HCT116 (cell line): ENCODE measurements at regions not wholly inside any gene's neighbourhood (a gene's known extent, or its start where the extent isn't known, plus 50 kb on each side); places are given as distances from the start of the nearest gene placed in this dataset.

Experiments used
- ATAC-seq: fragments of 200-7000 bp; cut with Tn5 transposase; 2 replicates; pipeline ENCODE4 v1.9.1; 2020; ENCODE audit warnings: mild to moderate bottlenecking, moderate library complexity
- BruUV-seq: library from RNA; stranded (reverse); fragments of 400-500 nt; replicated peaks from 2 replicates; lab custom pipeline; 2021; lab: Mats Ljungman, UMichigan
- CTCF ChIA-PET: fragments of 300-600 bp; sonication (Branson Sonifier 250); formaldehyde crosslinking; loops from one replicate; lab custom pipeline; 2021; ENCODE audit warnings: antibody characterized with exemption; lab: Charles Lee
- POLR2A ChIA-PET: fragments of 300-600, 350-600 bp; sonication (Branson Sonifier 250); formaldehyde crosslinking; loops from one replicate; lab custom pipeline; 2021; ENCODE audit warnings: antibody characterized with exemption; lab: Charles Lee
- RAD21 ChIA-PET, 2 experiments: fragments of 300-600 bp; sonication (Branson Sonifier 250); formaldehyde crosslinking; loops; one replicate each; lab custom pipeline; 2023; ENCODE audit warnings: low total read pairs in 2 of 2; ENCODE audit not compliant: uncharacterized antibody in 2 of 2, unreplicated experiment in 2 of 2, low non-redundant PET in 1 of 2; lab: Charles Lee
- DNase-seq: peaks from one replicate; pipeline ENCODE4 v3.0.0-alpha.2; 2010; ENCODE audit warnings: low read depth, low spot score
- H2AFZ ChIP-seq: fragments of 200-600 bp; shearing (Covaris generic), sonication (generic); 2 replicates; pipeline ENCODE4 v1.6.1; 2017; ENCODE audit warnings: low read depth, mixed run types, mixed read lengths, antibody characterized with exemption, low read length; ENCODE audit not compliant: poor library complexity, severe bottlenecking
- H3K27ac ChIP-seq: 2 replicates; pipeline ENCODE4 v1.5.1; 2012; ENCODE audit warnings: low read depth, low read length
- H3K27me3 ChIP-seq: fragments of 200-600 bp; sonication (generic); 2 replicates; pipeline ENCODE4 v1.6.1; 2016; ENCODE audit warnings: mixed run types, low read length, mixed read lengths; ENCODE audit not compliant: insufficient read depth
- H3K36me3 ChIP-seq, 2 experiments: fragments of 200-500 bp in 1 of 2; fragments of 200-600 bp in 1 of 2; sonication (Bioruptor generic) in 1 of 2; sonication (generic) in 1 of 2; 2 replicates each; pipeline versions ENCODE4 v1.5.1 to v1.6.1; 2014 to 2016; ENCODE audit warnings: low read length in 2 of 2, inconsistent platforms in 1 of 2, mixed read lengths in 1 of 2, mixed run types in 1 of 2; ENCODE audit not compliant: insufficient read depth in 2 of 2, control insufficient read depth in 1 of 2
- H3K4me1 ChIP-seq, 2 experiments: fragments of 200-600 bp in 1 of 2; sonication (generic) in 1 of 2; 2 replicates each; pipeline versions ENCODE4 v1.5.1 to v1.6.1; 2012 to 2017; ENCODE audit warnings: low read length in 2 of 2, inconsistent platforms in 1 of 2, mild to moderate bottlenecking in 1 of 2, mixed read lengths in 1 of 2, mixed run types in 1 of 2, moderate library complexity in 1 of 2; ENCODE audit not compliant: insufficient read depth in 2 of 2, control insufficient read depth in 1 of 2
- H3K4me2 ChIP-seq: fragments of 200-600 bp; sonication (generic); 2 replicates; pipeline ENCODE4 v1.6.1; 2017; ENCODE audit warnings: mixed run types, low read length, mixed read lengths
- H3K4me3 ChIP-seq, 2 experiments: fragments of 200-600 bp in 1 of 2; sonication (generic) in 1 of 2; replicated peaks in 1 of 2; 2 replicates each; pipeline ENCODE4 v1.5.1; 2011 to 2016; ENCODE audit warnings: low read length in 2 of 2, control low read depth in 1 of 2, low read depth in 1 of 2, mild to moderate bottlenecking in 1 of 2, mixed read lengths in 1 of 2, mixed run types in 1 of 2
- H3K79me2 ChIP-seq: fragments of 200-600 bp; sonication (generic); 2 replicates; pipeline ENCODE4 v1.6.1; 2017; ENCODE audit warnings: mild to moderate bottlenecking, mixed run types, low read length, moderate library complexity, mixed read lengths; ENCODE audit not compliant: insufficient read depth
- H3K9ac ChIP-seq: fragments of 200-600 bp; sonication (generic); 2 replicates; pipeline ENCODE4 v1.6.1; 2016; ENCODE audit warnings: low read length, mixed read lengths
- H3K9me2 ChIP-seq: fragments of 200-600 bp; sonication (generic), shearing (Covaris generic); 2 replicates; pipeline ENCODE4 v1.6.1; 2017; ENCODE audit warnings: mixed run types, mild to moderate bottlenecking, moderate library complexity; ENCODE audit not compliant: insufficient read depth
- H3K9me3 ChIP-seq, 2 experiments: fragments of 200-500 bp in 1 of 2; fragments of 200-600 bp in 1 of 2; sonication (Bioruptor generic) in 1 of 2; sonication (generic) in 1 of 2; 2 replicates each; pipeline ENCODE4 v1.6.1; 2014 to 2017; ENCODE audit warnings: low read length in 2 of 2, mixed read lengths in 2 of 2, inconsistent platforms in 1 of 2, low read depth in 1 of 2, mild to moderate bottlenecking in 1 of 2, mixed run types in 1 of 2, moderate library complexity in 1 of 2; ENCODE audit not compliant: control insufficient read depth in 1 of 2, insufficient read depth in 1 of 2
- H4K20me1 ChIP-seq: fragments of 200-600 bp; sonication (generic), shearing (Covaris generic); 2 replicates; pipeline ENCODE4 v1.6.1; 2017; ENCODE audit warnings: mixed run types, mild to moderate bottlenecking, moderate library complexity; ENCODE audit not compliant: insufficient read depth
- CBX3 ChIP-seq: IDR thresholded peaks from 2 replicates; pipeline ENCODE4 v1.6.1; 2012; ENCODE audit warnings: low read depth
- EGR1 ChIP-seq: IDR thresholded peaks from 2 replicates; pipeline ENCODE4 v1.6.1; 2012; ENCODE audit warnings: low read depth
- EZH2phosphoT487 ChIP-seq: fragments of 200-600 bp; IDR thresholded peaks from 2 replicates; pipeline ENCODE4 v1.6.1; 2018; ENCODE audit warnings: antibody characterized with exemption, borderline replicate concordance
- FOSL1 ChIP-seq: IDR thresholded peaks from 2 replicates; pipeline ENCODE4 v1.6.1; 2012; ENCODE audit warnings: low read depth
- JUND ChIP-seq: IDR thresholded peaks from 2 replicates; pipeline ENCODE4 v1.6.1; 2012
- SRF ChIP-seq: IDR thresholded peaks from 2 replicates; pipeline ENCODE4 v1.6.1; 2012; ENCODE audit warnings: low read depth
- TCF7L2 ChIP-seq: IDR thresholded peaks from 2 replicates; pipeline ENCODE4 v1.7.0; 2011; ENCODE audit warnings: borderline replicate concordance, inconsistent platforms; ENCODE audit not compliant: insufficient read depth, insufficient read length; ENCODE audit errors: extremely low read depth
- YY1 ChIP-seq: IDR thresholded peaks from 2 replicates; pipeline ENCODE4 v1.6.1; 2011; ENCODE audit warnings: low read length, low read depth, moderate library complexity, mild to moderate bottlenecking; ENCODE audit not compliant: insufficient replicate concordance; ENCODE audit errors: extremely low read depth
- intact Hi-C: fragments of 100-400 bp; cut with micrococcal nuclease; formaldehyde crosslinking; loops from 2 replicates; pipeline ENCODE4 v1.10.0; 2022
- TF ChIP-seq, protein P1 (sequence below): IDR thresholded peaks from 2 replicates; pipeline ENCODE4 v1.6.1; 2012
- TF ChIP-seq, protein P2 (sequence below): IDR thresholded peaks from 2 replicates; pipeline ENCODE4 v1.6.1; 2011; ENCODE audit warnings: mild to moderate bottlenecking, low read length, moderate library complexity; ENCODE audit not compliant: insufficient replicate concordance; ENCODE audit errors: extremely low read depth
- TF ChIP-seq, protein P3 (sequence below): IDR thresholded peaks from 2 replicates; pipeline ENCODE4 v1.6.1; 2012; ENCODE audit warnings: low read depth
- TF ChIP-seq, protein P4 (sequence below): IDR thresholded peaks from 2 replicates; pipeline ENCODE4 v1.6.1; 2012

DNA sequence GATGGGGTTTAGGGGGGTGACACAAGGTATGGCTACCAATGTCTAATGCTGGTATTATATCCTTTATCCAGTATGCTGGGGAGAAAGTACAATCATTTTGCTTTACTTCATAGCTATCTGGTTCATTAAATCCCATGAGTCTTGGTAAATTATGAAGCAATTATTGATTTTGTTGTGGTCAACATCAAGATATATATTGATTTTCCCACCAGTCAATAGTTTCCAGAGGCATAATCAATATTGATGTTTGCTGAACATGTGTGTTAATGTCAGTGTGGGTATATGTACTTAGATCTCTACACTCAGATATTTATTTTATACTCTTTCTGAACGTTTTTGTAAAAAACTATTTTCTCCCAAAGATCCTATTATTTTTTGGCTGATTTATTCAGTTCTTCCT, 155.5 kb downstream of the BACH1 start:
- no peak overlapping the region for H3K27ac ChIP-seq
- no peak overlapping the region for H3K4me3 ChIP-seq
- H3K9me3 ChIP-seq, result no peaks in the 10 kb centered on the region
- RAD21 ChIA-PET, result no interaction called here
- H4K20me1 ChIP-seq, result no peaks in the 10 kb centered on the region
- H3K27me3 ChIP-seq, result no peaks in the 10 kb centered on the region
- no peaks in the 10 kb centered on the region for H3K36me3 ChIP-seq
- TF ChIP-seq, protein P1, sequence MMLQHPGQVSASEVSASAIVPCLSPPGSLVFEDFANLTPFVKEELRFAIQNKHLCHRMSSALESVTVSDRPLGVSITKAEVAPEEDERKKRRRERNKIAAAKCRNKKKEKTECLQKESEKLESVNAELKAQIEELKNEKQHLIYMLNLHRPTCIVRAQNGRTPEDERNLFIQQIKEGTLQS, result no peak
- TF ChIP-seq EGR1 (no peak), CBX3 (no peak), SRF (no peak), JUND (no peak)
- TF ChIP-seq, protein P2, sequence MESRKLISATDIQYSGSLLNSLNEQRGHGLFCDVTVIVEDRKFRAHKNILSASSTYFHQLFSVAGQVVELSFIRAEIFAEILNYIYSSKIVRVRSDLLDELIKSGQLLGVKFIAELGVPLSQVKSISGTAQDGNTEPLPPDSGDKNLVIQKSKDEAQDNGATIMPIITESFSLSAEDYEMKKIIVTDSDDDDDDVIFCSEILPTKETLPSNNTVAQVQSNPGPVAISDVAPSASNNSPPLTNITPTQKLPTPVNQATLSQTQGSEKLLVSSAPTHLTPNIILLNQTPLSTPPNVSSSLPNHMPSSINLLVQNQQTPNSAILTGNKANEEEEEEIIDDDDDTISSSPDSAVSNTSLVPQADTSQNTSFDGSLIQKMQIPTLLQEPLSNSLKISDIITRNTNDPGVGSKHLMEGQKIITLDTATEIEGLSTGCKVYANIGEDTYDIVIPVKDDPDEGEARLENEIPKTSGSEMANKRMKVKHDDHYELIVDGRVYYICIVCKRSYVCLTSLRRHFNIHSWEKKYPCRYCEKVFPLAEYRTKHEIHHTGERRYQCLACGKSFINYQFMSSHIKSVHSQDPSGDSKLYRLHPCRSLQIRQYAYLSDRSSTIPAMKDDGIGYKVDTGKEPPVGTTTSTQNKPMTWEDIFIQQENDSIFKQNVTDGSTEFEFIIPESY, result no peak
- H3K79me2 ChIP-seq, result no peaks in the 10 kb centered on the region
- DNase-seq (no peak), ATAC-seq (no peak)
- H3K4me2 ChIP-seq, result no peak overlapping the region
- intact Hi-C loops, result no loop called here
- H3K9ac ChIP-seq, result no peak overlapping the region
- H2AFZ ChIP-seq, result no peak overlapping the region
- H3K4me1 ChIP-seq, result no peaks in the 10 kb centered on the region
- no TSS peak for BruUV-seq
- POLR2A ChIA-PET, result no interaction called here
- CTCF ChIA-PET, result no interaction called here
- no peaks in the 10 kb centered on the region for H3K9me2 ChIP-seq

DNA sequence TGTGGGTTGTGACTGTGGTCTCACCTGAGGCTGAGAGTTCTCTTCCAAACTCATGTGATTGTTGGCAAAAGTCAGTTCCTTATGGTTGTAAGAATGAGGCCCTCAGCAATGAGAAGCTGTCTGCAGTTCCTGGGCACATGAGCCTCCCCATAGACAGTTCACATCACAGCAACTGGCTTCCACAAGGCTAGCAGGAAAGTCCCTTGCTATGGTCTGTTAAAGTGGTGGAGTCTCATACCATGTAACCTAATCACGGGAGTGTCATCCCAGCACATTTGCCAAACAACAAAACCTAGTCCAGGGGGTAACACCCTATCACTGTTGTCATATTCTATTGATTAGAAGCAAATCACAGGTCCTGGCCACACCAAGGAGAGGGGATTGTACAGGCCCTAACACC, 163.8 kb downstream of the BACH1 start:
- ChIA-PET POLR2A (no interaction called here), CTCF (no interaction called here), RAD21 (no interaction called here)
- no peaks in the 10 kb centered on the region for H3K36me3 ChIP-seq
- no peaks in the 10 kb centered on the region for H3K9me2 ChIP-seq
- no peak overlapping the region for H3K4me2 ChIP-seq
- H3K4me3 ChIP-seq, result no peak overlapping the region
- no peaks in the 10 kb centered on the region for H4K20me1 ChIP-seq
- DNase-seq (no peak), ATAC-seq (no peak)
- no peaks in the 10 kb centered on the region for H3K4me1 ChIP-seq
- H2AFZ ChIP-seq, result no peak overlapping the region
- no peak overlapping the region for H3K27ac ChIP-seq
- H3K27me3 ChIP-seq, result no peaks in the 10 kb centered on the region
- intact Hi-C loops, result no loop called here
- no TSS peak for BruUV-seq
- H3K79me2 ChIP-seq, result no peaks in the 10 kb centered on the region
- no peaks in the 10 kb centered on the region for H3K9me3 ChIP-seq
- H3K9ac ChIP-seq, result no peak overlapping the region
- TF ChIP-seq, protein P3, sequence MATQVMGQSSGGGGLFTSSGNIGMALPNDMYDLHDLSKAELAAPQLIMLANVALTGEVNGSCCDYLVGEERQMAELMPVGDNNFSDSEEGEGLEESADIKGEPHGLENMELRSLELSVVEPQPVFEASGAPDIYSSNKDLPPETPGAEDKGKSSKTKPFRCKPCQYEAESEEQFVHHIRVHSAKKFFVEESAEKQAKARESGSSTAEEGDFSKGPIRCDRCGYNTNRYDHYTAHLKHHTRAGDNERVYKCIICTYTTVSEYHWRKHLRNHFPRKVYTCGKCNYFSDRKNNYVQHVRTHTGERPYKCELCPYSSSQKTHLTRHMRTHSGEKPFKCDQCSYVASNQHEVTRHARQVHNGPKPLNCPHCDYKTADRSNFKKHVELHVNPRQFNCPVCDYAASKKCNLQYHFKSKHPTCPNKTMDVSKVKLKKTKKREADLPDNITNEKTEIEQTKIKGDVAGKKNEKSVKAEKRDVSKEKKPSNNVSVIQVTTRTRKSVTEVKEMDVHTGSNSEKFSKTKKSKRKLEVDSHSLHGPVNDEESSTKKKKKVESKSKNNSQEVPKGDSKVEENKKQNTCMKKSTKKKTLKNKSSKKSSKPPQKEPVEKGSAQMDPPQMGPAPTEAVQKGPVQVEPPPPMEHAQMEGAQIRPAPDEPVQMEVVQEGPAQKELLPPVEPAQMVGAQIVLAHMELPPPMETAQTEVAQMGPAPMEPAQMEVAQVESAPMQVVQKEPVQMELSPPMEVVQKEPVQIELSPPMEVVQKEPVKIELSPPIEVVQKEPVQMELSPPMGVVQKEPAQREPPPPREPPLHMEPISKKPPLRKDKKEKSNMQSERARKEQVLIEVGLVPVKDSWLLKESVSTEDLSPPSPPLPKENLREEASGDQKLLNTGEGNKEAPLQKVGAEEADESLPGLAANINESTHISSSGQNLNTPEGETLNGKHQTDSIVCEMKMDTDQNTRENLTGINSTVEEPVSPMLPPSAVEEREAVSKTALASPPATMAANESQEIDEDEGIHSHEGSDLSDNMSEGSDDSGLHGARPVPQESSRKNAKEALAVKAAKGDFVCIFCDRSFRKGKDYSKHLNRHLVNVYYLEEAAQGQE, result no peak
- no peak for TF ChIP-seq FOSL1
- TF ChIP-seq, protein P4, sequence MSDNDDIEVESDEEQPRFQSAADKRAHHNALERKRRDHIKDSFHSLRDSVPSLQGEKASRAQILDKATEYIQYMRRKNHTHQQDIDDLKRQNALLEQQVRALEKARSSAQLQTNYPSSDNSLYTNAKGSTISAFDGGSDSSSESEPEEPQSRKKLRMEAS, result no peak
- no peak for TF ChIP-seq TCF7L2
- TF ChIP-seq EZH2phosphoT487, result no peak
- TF ChIP-seq, protein P2, result no peak
- TF ChIP-seq, protein P1, result no peak
- TF ChIP-seq YY1, result no peak
